ENCODE measurements at regions not wholly inside any gene's neighbourhood (a gene's known extent, or its start where the extent isn't known, plus 50 kb on each side); places are given as distances from the start of the nearest gene placed in this dataset.

DNA sequence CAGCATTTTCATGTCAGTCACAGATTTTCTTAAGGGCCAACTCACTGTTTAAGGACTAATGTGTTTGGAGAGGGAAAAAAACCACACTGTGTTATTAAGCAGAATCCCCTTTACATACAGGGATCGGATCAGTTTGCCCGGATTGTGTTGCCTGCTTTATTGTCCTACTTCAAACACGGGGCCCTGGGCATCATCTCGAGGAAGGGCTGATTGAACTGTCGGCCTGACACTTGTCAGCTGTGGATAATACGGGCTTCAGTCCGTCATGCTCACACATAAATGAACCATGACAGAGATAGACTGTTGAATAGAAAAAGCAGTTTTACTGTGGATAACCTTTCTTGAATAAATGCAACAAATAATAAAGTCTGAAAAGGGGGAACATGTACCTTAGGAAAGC lies 325.0 kb downstream of the ZSWIM6 start:
- TF ChIP-seq, protein P1, sequence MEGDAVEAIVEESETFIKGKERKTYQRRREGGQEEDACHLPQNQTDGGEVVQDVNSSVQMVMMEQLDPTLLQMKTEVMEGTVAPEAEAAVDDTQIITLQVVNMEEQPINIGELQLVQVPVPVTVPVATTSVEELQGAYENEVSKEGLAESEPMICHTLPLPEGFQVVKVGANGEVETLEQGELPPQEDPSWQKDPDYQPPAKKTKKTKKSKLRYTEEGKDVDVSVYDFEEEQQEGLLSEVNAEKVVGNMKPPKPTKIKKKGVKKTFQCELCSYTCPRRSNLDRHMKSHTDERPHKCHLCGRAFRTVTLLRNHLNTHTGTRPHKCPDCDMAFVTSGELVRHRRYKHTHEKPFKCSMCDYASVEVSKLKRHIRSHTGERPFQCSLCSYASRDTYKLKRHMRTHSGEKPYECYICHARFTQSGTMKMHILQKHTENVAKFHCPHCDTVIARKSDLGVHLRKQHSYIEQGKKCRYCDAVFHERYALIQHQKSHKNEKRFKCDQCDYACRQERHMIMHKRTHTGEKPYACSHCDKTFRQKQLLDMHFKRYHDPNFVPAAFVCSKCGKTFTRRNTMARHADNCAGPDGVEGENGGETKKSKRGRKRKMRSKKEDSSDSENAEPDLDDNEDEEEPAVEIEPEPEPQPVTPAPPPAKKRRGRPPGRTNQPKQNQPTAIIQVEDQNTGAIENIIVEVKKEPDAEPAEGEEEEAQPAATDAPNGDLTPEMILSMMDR (conservative IDR thresholded peaks at IDR 0.05), result no peak
- no peak for TF ChIP-seq EZH2 (IDR thresholded peaks at IDR 0.05; ENCODE audit: low read depth)
